Astrocyte (in vitro differentiated cells and primary cell): ENCODE measurements at regions not wholly inside any gene's neighbourhood (a gene's known extent, or its start where the extent isn't known, plus 50 kb on each side); places are given as distances from the start of the nearest gene placed in this dataset.

Experiments used
- DNase-seq: peaks from one replicate; pipeline ENCODE4 v3.0.0-alpha.2; 2010; ENCODE audit warnings: low read depth
- FAIRE-seq: peaks from 2 replicates; lab custom pipeline; 2011; peaks lifted over from hg19 to GRCh38; lab: Jason Lieb, UNC
- H2AFZ ChIP-seq: 2 replicates; pipeline ENCODE4 v1.6.0; 2012; ENCODE audit warnings: low read depth, low read length, inconsistent platforms
- H3K27ac ChIP-seq: 2 replicates; pipeline ENCODE4 v1.5.1; 2011; ENCODE audit warnings: low read depth, low read length, inconsistent platforms
- H3K27me3 ChIP-seq: 2 replicates; pipeline ENCODE4 v1.6.0; 2011; ENCODE audit warnings: low read length, inconsistent platforms; ENCODE audit not compliant: insufficient read depth
- H3K36me3 ChIP-seq: 2 replicates; pipeline ENCODE4 v1.5.1; 2011; ENCODE audit warnings: low read length, inconsistent platforms; ENCODE audit not compliant: insufficient read depth
- H3K4me1 ChIP-seq: 2 replicates; pipeline ENCODE4 v1.5.1; 2011; ENCODE audit warnings: low read length, inconsistent platforms; ENCODE audit not compliant: insufficient read depth
- H3K4me2 ChIP-seq: 2 replicates; pipeline ENCODE4 v1.6.0; 2012; ENCODE audit warnings: low read length, inconsistent platforms
- H3K4me3 ChIP-seq: 2 replicates; pipeline ENCODE4 v1.5.1; 2011; ENCODE audit warnings: low read depth, mild to moderate bottlenecking, low read length, inconsistent platforms; ENCODE audit not compliant: insufficient read depth
- H3K79me2 ChIP-seq: 2 replicates; pipeline ENCODE4 v1.6.0; 2012; ENCODE audit warnings: mild to moderate bottlenecking, low read length, inconsistent platforms; ENCODE audit not compliant: insufficient read depth
- H3K9ac ChIP-seq: 2 replicates; pipeline ENCODE4 v1.6.0; 2012; ENCODE audit warnings: mild to moderate bottlenecking, low read length, inconsistent platforms
- H3K9me3 ChIP-seq: 2 replicates; pipeline ENCODE4 v1.5.1; 2012; ENCODE audit warnings: low read depth, mild to moderate bottlenecking, low read length, inconsistent platforms; ENCODE audit not compliant: insufficient read depth
- H4K20me1 ChIP-seq: 2 replicates; pipeline ENCODE4 v1.6.0; 2012; ENCODE audit warnings: low read length, inconsistent platforms; ENCODE audit not compliant: insufficient read depth
- H3K27ac Mint-ChIP-seq: one replicate; pipeline ENCODE4 v1.8.0; 2021; ENCODE audit warnings: mild to moderate bottlenecking, mixed read lengths; ENCODE audit not compliant: unreplicated experiment
- H3K27me3 Mint-ChIP-seq: one replicate; pipeline ENCODE4 v1.8.0; 2021; ENCODE audit warnings: low read depth, mixed read lengths; ENCODE audit not compliant: unreplicated experiment
- H3K36me3 Mint-ChIP-seq: one replicate; pipeline ENCODE4 v1.8.0; 2021; ENCODE audit warnings: low read depth, mixed read lengths; ENCODE audit not compliant: unreplicated experiment
- H3K4me1 Mint-ChIP-seq: one replicate; pipeline ENCODE4 v1.8.0; 2021; ENCODE audit warnings: low read depth, mixed read lengths; ENCODE audit not compliant: unreplicated experiment
- H3K4me3 Mint-ChIP-seq: one replicate; pipeline ENCODE4 v1.8.0; 2021; ENCODE audit warnings: mild to moderate bottlenecking, moderate library complexity, mixed read lengths; ENCODE audit not compliant: unreplicated experiment
- H3K9me3 Mint-ChIP-seq: one replicate; pipeline ENCODE4 v1.8.0; 2021; ENCODE audit warnings: mild to moderate bottlenecking, mixed read lengths; ENCODE audit not compliant: unreplicated experiment
- CTCF ChIP-seq: IDR thresholded peaks from 2 replicates; pipeline ENCODE4 v1.5.1; 2011; ENCODE audit warnings: low read depth, mild to moderate bottlenecking, inconsistent platforms, low read length, moderate library complexity; ENCODE audit not compliant: insufficient read depth
- EZH2 ChIP-seq: IDR thresholded peaks from 2 replicates; pipeline ENCODE4 v1.6.1; 2012; ENCODE audit warnings: mild to moderate bottlenecking, low read length, inconsistent platforms; ENCODE audit not compliant: insufficient read depth

GRCh38 chr16:5377280-5377898 is 279.8 kb upstream of the EEF2KMT start:
- FAIRE-seq (no peak), DNase-seq (no peak)
- H3K9ac ChIP-seq = no peak overlapping the region
- H3K36me3 Mint-ChIP-seq = peaks cover 3% of the 10 kb centered on the region
- no peak overlapping the region for H3K27ac Mint-ChIP-seq
- no peaks in the 10 kb centered on the region for H3K27me3 ChIP-seq
- peaks cover 35% of the 10 kb centered on the region for H3K27me3 Mint-ChIP-seq
- H3K4me1 Mint-ChIP-seq = no peaks in the 10 kb centered on the region
- peaks cover 2% of the 10 kb centered on the region for H3K9me3 Mint-ChIP-seq
- no peak overlapping the region for H2AFZ ChIP-seq
- no peak overlapping the region for H3K4me2 ChIP-seq
- H3K9me3 ChIP-seq = peaks cover 10% of the 10 kb centered on the region
- H3K4me1 ChIP-seq = no peaks in the 10 kb centered on the region
- H3K79me2 ChIP-seq = no peaks in the 10 kb centered on the region
- no peak overlapping the region for H3K27ac ChIP-seq
- no peak overlapping the region for H3K4me3 Mint-ChIP-seq
- TF ChIP-seq EZH2 = no peak
- H4K20me1 ChIP-seq = no peaks in the 10 kb centered on the region
- no peaks in the 10 kb centered on the region for H3K36me3 ChIP-seq
- no peak overlapping the region for H3K4me3 ChIP-seq

- no peak overlapping the region for H2AFZ ChIP-seq
- H3K79me2 ChIP-seq = no peaks in the 10 kb centered on the region
- no peak overlapping the region for H3K4me2 ChIP-seq
- Mint-ChIP-seq H3K27me3 (peaks cover 42% of the 10 kb centered on the region), H3K4me1 (no peaks in the 10 kb centered on the region), H3K27ac (no peak overlapping the region), H3K4me3 (no peak overlapping the region), H3K9me3 (no peaks in the 10 kb centered on the region), H3K36me3 (peaks cover 3% of the 10 kb centered on the region)
- H3K27ac ChIP-seq = no peak overlapping the region
- H3K36me3 ChIP-seq = no peaks in the 10 kb centered on the region
- DNase-seq (no peak), FAIRE-seq (no peak)
- H3K9ac ChIP-seq = no peak overlapping the region
- TF ChIP-seq CTCF (no peak), EZH2 (no peak)
- no peaks in the 10 kb centered on the region for H4K20me1 ChIP-seq
- no peaks in the 10 kb centered on the region for H3K27me3 ChIP-seq
- no peak overlapping the region for H3K4me3 ChIP-seq
- no peaks in the 10 kb centered on the region for H3K4me1 ChIP-seq
- no peaks in the 10 kb centered on the region for H3K9me3 ChIP-seq
These were observed 276.6 kb upstream of the EEF2KMT start for GRCh38 chr16:5374184-5374583.

GRCh38 chr16:5367951-5368350 is 270.4 kb upstream of the EEF2KMT start:
- H3K27ac ChIP-seq = no peak overlapping the region
- H3K4me1 Mint-ChIP-seq = peaks cover 3% of the 10 kb centered on the region
- no peaks in the 10 kb centered on the region for H4K20me1 ChIP-seq
- no peak overlapping the region for H3K4me3 ChIP-seq
- H3K4me3 Mint-ChIP-seq = no peak overlapping the region
- TF ChIP-seq EZH2 (no peak), CTCF (no peak)
- FAIRE-seq (no peak), DNase-seq (no peak)
- H3K4me2 ChIP-seq = no peak overlapping the region
- peaks cover 25% of the 10 kb centered on the region for H3K27me3 Mint-ChIP-seq
- H3K4me1 ChIP-seq = no peaks in the 10 kb centered on the region
- no peak overlapping the region for H2AFZ ChIP-seq
- no peak overlapping the region for H3K27ac Mint-ChIP-seq
- no peak overlapping the region for H3K9ac ChIP-seq
- H3K36me3 Mint-ChIP-seq = no peaks in the 10 kb centered on the region
- no peaks in the 10 kb centered on the region for H3K9me3 Mint-ChIP-seq
- H3K9me3 ChIP-seq = no peaks in the 10 kb centered on the region
- H3K27me3 ChIP-seq = no peaks in the 10 kb centered on the region
- no peaks in the 10 kb centered on the region for H3K36me3 ChIP-seq
- H3K79me2 ChIP-seq = no peaks in the 10 kb centered on the region
